HT1080 (cell line): ENCODE measurements at regions not wholly inside any gene's neighbourhood (a gene's known extent, or its start where the extent isn't known, plus 50 kb on each side); places are given as distances from the start of the nearest gene placed in this dataset.

Experiments used
- DNase-seq: peaks from one replicate; pipeline ENCODE4 v3.0.0-alpha.2; 2015; ENCODE audit warnings: low read depth

DNA sequence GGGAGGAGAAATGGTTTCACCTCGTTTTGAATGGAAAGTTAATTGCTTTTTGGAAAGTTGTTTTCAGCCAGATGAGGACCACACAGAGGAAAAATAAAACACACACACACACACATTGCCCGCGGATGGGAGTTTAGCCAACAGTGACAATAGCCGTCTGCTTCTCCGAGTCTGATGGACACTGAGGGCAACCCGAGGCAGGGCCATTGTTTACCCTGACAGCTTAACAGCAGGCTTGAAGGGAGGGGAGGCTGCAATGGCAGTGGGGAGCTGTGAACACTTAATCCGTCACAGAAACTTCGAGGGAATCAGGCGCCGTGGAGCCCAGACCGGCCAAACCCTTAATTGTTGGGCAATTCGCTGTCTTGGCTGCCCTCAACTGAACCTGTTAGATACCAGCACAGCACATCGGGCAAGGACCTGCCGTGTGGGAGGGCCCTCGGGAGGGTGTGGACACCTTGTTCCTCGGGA lies 145.9 kb downstream of the ACKR3 start:
- DNase-seq: no peak

DNA sequence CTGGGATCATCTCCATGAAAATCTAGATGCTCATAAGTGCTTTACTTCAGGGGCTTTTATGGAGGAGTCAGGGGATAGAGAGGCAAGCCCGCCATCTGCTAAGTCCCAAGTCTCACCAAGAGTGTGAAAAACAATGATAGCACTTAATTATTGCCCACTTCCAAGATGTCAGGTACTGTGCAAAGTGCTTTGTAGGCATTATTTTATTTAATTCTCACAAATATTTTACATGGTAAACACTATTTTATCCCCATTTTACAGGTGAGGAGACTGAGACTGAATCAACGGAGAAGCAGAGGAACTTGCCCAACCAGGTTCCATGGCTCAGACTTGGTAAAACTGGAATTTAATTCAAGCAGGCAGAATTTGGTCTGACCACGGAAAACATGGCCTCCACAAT lies 147.5 kb downstream of the ACKR3 start:
- no peak for DNase-seq

DNA sequence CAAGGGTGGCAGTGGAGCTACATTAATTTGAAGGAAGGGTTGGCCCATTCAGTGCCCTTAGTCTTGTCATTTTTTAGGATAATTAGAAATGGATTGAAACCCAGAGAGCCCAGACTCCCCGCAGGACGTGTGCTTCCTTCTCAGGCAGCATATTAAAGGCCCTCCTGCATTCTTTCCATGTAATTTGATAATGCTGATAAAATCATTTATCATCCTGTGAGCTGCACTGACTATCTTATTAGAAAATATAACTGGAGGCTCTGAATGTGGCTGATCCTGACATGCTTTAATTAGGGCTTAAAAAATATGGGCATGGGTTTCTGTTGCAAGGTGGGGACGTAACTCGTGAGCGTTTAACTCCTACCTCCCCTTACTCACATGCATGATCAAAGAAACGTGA lies 148.1 kb downstream of the ACKR3 start:
- no peak for DNase-seq

DNA sequence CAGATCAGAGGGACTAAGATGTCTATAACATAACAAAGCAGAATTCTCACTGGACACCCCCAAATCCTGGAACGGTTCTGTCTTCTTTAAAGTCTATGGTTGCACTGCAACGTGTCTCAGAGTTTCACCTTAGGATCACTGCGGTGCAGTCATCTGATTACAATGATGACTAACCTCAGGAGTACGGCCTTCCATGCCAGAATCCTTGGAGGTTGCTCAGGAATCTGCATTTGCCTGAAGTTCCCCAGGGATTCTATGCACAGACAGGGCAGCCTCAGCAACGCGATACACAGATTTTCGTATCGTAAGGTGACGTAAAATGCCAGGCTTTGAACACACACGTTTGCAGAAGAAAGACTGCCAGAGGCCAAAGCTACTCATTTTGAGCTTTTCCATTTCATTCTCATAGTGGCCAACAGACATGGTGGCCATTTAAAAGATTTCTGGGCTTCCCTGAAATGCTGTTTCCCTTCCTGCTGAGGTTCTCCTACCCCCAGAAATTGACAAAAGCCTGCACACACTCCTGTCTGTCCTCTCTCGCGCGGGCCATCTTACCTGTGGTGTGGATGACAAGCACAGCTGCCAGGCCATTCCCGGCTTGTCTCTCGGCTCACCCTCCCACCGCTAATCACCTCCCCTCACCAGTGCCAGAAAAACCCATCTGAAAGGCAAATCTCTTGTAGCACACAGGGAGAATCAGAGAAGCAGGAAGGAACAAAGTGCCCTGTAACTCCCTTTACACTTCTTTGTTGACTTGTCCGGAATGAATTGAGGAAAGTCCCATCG lies 148.8 kb downstream of the ACKR3 start:
- peak; percentile 61 for DNase-seq

DNA sequence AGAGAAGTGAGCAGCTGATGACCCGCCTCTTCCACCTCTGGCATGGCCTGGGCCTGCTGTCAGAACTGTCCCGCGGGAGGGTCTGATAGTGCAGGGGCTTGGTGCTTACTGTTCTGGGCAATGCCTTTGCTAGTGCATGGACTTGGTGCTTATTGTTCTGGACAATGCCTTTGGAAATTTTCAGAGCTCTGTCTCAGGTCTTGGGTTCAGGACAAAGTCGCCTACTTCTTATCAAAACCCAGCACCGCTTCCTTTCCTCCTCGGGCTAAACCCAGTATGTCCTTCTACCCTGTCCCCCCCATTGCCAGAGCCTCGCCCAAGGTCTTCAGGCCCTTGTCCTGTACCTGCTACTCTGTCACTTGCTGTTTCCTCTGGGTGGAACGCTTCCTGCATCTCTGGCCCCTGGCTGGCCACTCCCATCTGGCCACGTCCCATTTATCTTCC lies 149.6 kb downstream of the ACKR3 start:
- no peak for DNase-seq

DNA sequence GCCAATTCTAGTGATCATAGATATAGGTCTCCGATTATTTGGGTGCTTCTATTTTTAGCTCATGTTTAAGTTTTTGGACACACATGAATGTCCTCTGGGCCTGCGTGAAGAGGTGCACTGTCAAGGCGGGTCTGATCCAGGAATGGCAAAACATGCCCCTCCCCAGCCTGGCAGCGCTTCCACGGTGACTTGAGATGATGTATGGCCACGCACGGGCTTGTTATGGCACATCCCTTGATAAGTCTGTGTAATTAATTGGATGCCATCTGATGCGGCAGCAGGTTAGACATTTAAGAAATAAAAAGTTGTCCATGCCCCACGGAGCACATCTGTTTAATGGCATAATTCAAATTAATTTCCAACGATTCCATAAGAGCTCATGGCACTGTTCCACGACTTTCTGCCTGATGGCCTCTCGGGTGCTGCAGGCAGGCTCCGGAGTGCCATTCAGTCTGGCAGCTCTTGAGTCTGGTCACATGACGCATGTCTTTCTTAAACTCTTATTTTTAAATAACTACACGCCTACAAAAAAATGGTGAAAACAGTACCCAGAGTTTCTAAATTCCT lies 151.4 kb downstream of the ACKR3 start:
- no peak for DNase-seq

DNA sequence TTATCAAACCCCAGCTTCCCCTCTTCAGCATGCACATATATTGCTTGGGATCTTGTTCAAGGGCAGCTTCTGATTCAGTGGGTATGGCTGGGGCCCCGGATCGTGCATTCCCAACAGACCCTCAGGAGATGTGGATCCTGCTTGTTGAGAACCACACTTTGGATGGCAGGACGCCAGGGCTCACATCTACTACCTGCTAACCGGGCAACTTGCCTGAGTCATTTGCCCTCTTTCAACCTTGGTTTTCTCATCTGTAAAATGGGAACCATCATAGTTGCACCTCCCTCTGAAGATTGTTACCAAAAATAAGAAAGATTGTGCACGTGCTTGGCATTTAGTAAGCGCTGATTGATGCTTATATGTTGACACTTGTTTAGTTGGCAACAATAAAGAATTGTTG lies 154.6 kb downstream of the ACKR3 start:
- DNase-seq: no peak

DNA sequence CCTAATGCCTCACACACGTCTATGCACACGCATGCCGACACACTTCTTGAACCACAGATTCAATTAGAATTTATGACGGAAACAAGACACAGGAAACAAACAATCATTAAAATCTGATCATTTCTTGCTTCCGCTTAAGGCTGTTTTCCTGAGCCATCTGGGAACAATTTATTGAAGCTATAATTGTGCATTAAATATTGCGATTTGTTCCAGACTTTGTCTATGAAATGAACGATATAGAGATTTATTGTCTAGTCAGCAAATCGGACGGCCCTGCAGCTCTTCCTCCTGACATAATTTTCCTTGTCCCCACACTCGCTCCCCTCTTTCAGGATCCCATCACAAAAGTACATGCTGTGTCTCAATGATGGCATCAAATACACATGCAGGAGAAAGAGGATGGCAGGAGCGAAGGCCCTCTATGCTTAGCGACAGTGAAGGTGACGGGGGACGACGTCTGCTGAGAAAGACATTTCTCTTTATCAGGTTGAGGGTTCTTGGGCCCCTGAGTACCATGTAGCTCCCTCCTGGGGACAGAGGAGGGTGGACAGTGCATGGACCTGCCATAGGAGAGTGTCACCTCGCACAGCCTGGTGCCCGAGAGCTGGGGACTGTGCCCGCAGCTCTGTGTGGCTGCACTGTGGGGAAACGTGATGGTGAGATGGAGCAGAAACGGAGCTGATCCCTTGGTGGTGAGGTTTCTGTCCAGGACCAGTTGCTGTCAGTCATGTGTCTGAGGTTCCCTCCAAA lies 157.3 kb downstream of the ACKR3 start:
- DNase-seq: no peak

DNA sequence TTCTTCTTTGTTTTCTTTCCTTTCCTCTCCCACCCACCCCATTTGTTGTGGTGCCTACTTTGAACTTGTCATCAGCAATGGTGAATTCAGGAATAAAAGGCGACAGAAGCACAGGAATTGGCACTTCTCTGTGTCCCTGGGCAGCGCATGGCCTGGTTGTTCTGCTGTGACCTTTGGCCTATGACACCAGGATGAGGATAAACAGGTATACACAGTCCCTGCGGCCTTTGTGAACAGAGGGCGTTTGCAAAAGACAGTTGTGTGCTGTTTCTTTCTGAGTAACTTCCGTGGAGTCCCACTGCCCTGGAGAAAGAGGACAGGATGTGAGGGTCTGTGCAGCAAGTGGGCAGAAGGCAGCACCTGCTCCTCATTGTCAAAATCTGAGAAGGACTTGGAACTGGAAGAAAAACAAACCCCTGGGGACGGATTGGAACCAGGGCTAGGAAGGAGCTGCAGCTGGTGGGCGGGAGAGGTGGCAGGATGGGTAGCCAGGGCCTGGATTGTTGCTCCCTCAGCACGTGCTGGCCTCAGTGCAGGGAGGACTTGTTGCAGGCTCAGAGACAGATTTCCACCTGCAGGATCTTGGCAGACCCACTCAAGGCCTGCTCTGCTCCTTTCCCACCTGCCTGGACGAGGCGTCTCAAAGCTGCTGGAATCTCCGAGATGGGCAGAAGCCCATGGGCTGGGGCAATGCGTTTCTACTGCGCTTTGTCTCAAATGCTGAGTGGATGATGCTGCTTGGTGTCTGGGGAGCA lies 159.5 kb downstream of the ACKR3 start:
- DNase-seq: no peak

DNA sequence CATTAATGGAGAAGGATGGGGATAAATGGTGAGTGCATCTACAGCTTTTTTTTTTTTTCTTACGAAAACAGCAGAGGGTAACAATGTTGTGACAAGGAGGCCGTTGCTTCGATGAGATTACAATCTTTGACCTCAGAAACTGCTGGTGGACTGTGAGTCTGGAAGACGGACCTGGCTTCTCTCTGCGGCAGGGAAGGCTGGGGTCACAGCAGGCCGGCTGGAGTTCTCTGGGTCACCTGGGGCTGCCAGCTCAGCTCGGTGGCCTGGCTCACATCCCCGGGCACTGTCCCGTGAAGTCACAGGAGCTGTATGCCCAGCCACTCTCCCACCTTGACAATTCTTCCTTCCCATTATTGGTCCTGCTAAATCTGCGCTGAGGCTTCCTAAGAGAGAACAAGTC lies 160.8 kb downstream of the ACKR3 start:
- DNase-seq: no peak

DNA sequence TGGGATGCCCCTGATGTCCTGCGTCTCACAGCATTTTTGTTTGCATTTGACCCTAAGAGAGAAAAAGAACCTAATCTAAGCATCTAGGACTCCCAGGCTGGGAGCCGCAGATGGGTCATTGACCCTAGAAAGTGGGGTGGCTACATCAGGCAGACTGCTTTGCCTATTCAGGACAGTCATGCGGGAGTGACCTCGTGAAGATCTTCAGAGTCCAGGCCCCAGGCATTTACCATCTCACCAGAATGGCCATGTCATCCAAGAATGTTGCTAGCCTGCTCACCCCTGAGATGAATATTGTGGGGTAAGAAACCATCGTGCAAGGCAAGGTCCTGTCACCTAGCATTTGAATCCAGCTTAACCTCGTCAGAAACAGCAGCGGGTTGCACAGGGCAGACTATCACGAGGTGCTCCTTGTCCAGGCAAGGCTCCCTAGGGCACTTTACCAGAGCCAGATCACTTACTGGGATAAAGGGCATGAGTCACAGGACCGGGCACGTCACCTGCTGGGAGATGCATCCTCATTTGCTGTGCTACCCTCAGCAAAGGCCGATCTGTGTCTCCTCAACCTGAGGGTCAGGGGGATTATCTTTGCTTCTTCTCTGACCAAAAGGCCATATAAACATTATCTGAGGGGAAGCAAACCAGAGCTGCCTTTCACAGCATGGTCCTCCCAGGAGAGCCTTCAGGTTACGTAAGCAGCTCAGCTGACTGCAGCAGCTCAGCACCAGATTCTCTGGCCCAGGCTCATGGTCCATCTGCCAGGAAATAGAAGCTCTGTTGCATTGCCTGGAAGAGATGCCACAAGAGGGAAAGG lies 162.3 kb downstream of the ACKR3 start:
- peak; percentile 23 for DNase-seq

DNA sequence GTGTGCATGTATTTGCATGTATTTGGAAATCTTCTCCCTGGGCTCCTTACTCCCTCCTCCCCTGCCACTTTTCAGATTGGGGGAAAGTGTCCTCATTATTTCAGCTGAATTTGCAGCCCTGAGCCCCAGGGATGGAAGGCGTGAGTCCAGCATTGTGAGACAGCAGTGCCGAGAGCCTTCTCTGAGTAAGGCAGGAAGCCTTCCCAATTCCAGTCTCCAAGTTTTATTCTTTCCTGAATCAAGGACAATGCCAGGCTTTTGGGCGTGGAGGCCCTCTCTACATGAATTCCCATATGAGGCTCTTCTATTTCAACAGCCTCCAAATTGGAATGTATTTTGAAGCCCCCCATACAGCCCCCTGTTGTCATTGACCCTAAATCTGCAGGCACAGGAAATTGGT lies 163.5 kb downstream of the ACKR3 start:
- no peak for DNase-seq

DNA sequence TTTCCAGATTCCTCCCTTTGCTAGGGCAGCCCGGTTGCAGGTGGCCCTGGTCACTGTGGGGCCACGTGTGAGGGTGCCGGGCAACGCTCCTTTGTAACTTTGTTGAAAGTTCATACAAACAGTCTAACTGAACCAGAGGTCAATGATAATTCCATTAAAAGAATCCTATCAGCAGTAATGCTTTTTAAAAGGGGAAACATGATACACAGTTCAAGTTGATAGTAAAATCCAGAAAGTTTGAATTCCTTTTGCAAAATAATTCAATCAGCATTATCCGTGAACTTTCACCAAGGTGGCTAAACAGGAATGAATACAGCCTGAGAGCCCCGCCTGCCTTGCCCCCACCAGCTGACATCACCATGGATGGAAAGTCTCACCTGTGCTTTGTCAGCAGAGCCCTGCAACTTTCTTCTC lies 166.2 kb downstream of the ACKR3 start:
- no peak for DNase-seq

DNA sequence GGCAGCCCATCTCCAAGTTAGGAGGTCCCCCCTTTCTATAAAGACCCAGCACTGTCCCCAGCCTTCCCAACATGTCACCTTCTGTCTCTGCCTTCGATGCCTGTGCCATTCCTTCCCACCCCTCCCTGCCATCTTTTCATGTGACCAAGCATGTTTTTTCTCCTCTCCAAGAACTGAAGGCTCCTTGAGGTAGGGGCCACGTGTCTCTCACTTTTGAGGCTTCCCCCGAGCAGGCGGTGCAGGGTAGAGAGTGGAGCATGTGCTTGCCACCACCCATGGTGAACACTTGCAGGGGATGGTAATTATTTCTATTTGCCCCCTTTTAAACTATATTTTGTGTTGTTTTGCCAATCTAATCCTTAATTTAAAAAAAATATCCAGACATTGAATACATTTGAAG lies 168.4 kb downstream of the ACKR3 start:
- DNase-seq: no peak

DNA sequence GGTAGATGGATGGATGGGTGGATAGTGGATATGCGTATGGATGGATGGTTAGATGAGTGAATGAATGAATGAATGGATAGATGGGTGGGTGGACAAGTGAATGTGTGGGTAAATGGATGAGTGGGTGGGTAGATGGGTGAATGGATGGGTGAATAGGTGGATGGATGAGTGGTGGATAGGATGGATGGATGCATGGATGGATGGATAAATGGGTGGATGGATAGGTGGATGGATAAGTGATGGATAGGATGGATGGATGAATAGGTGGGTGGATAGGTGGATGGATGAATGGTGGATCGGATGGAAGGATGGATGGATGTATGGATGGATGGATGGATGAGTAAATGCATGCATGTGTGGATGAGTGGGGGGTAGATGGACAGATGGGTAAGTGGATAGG lies 169.3 kb downstream of the ACKR3 start:
- no peak for DNase-seq

DNA sequence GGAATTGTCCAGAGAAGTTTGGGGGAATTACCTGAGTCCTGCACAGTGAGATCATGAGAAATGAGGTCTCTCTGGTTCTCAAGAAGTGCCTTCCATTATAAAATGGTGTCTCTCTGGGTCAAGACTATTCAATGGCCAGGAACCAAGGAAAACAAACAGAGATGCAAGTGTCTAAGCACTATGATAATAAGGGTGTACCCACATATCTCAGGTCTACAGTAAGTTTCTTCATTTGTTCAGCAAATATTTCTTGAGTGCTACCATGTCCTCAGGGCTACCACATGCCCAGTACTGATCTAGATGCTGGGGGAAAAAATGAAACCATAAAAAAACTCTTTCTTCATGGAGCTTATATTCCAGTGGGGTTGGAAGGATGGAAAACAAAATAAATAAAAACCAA lies 170.0 kb downstream of the ACKR3 start:
- DNase-seq: no peak

DNA sequence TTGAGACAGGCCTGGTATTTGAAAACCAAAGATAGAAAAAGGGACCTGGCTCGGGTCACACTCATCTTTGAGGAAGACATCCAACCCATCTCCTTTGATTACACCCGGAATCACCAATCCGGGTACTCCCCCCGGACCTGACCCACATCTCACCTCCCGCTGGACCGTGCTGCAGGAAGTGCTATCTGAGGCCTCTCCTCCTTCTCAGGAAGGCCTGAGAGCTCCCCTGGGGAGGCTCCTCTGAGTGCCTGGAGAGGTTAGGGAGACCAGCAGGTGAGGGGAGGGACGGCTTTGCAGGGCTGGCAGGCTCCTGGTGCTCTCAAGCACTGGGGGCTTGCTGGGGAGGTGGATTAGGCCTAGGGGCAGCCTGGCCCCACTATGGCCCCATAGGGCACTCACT lies 170.9 kb downstream of the ACKR3 start:
- no peak for DNase-seq

DNA sequence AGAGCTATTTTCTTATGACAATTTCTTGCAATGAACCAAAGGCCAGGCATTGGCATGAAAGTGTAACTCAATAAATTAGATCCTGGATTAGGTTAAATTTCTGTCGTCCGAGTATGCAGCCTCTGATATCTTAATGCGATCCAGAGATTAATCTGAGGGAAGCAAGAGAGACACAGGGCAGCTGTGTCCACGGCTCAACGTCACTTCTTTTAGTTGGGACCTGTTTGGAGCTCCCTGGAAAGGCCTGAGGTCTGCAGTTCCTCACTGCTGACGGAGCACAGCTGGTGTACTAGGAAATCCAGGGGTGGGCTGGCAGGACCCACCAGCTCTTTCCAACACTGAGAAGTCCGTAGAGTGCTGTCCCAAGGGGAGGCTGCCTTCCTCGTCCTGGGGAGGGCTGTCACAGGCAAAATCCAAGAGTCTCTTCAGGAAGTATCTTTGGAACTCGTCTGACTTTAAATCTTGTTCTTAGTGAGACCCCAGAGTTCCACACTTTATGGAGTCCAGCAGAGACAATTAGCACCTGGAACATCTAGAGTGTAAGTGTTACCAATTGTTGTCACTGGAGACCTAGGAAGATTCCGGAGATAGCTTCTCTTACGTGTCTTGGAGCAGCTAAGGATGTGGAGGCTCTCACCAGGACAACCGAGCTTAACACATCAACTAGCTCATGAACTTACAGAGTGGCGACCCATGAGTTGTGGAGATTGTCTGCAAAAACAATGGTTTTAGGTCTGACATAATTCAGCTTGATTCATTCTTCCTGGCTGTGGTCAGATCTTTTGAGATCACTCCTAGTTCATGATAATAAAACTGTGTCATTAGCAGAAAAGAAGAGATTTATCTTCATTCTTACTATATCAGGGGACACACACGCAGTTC lies 173.7 kb downstream of the ACKR3 start:
- DNase-seq: peak; percentile 86

DNA sequence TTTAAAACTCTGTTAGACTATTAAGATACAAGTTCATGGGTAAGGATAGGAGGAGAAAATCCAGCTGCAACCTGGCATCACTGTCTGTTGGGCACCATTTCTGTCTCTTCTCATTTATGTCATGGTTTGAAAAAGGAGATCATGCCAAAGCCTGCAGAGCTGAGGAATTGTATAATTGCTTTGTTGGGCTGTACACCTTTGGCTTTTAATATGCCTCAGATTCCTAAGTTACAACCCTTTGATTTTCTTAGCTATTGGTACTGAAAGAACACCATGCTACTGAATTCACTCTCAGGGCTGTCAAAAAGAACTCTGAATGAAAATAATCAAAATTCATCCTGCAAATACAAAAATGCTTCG lies 174.3 kb downstream of the ACKR3 start:
- DNase-seq: peak; percentile 10

DNA sequence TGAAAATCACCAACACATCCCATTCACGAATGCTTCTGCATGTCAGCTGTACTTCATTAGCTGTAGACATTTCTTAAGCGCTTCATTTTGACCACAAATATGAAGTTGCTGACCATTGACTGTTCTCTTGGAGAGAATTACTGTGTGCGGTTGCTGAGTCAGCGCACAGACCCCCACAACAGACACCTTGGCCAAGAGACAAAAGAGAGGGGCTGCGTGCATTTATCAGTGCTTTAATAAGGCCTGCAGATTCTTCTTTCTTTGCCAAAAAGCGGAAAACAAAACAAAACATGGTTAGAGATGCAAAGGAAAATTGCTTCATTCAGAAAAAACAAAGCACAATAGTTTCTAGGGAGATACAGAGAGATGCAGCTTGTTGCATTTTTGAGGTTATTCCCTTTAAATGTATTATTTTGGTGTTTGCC lies 174.7 kb downstream of the ACKR3 start:
- DNase-seq: peak; percentile 84
